ENCODE measurements at regions not wholly inside any gene's neighbourhood (a gene's known extent, or its start where the extent isn't known, plus 50 kb on each side); places are given as distances from the start of the nearest gene placed in this dataset.
"Not testable (repeated sequence)": the region's sequence is repeated elsewhere in the genome, so short reads cannot be mapped to it uniquely, and the experiment has no call there.

GRCh38 chr3:66651520-66651919, 150.7 kb upstream of the LRIG1 start:
- TF ChIP-seq HNF4A (conservative IDR thresholded peaks at IDR 0.05); CTCF (IDR thresholded peaks at IDR 0.05; ENCODE audit: low read depth, low read length, missing input control): not testable (repeated sequence)

Data from liver (tissue), 3 donors.